Tibial nerve (tissue), 3 donors: ENCODE measurements at regions not wholly inside any gene's neighbourhood (a gene's known extent, or its start where the extent isn't known, plus 50 kb on each side); places are given as distances from the start of the nearest gene placed in this dataset.

Source experiments
- CTCF ChIP-seq, 5 experiments: fragments of 200-600 bp in 3 of 5; fragments of 450-650 bp in 2 of 5; sonication (generic) in 3 of 5; IDR thresholded peaks; one replicate each; pipeline ENCODE4 v1.5.1; 2016 to 2019; ENCODE audit warnings: antibody characterized with exemption in 5 of 5, mild to moderate bottlenecking in 3 of 5, moderate library complexity in 2 of 5
- POLR2A ChIP-seq, 2 donors: fragments of 450-650 bp; IDR thresholded peaks; one replicate each; pipeline ENCODE4 v1.6.1; 2017; ENCODE audit warnings: antibody characterized with exemption in 2 of 2, mild to moderate bottlenecking in 2 of 2, moderate library complexity in 2 of 2

DNA sequence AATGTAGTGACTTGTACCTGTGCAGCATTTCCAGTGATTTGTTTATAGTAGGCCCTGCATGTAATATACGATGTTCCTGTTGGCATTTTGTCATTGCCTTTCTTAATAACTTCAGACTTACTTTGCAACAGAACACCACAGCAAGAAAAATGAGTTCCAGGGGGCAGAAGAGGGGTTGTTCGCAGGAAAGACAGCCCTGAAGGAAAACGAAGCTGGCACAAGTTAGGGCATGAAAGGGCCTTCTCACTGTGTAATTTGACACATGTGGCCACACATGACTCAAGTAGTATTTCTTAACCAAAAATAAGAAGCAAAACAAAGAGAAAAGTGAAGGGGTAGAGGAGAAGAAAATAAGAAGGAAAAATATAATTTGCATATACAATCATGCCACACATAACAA lies 265.8 kb upstream of the SMIM31 start:
- TF ChIP-seq CTCF (IDR thresholded peaks at IDR 0.05) = no peak
- no peak for TF ChIP-seq POLR2A (IDR thresholded peaks at IDR 0.05)
